Karpas-422 (cell line): ENCODE measurements at regions not wholly inside any gene's neighbourhood (a gene's known extent, or its start where the extent isn't known, plus 50 kb on each side); places are given as distances from the start of the nearest gene placed in this dataset.

ENCODE experiments used
- DNase-seq: peaks from one replicate; pipeline ENCODE4 v3.0.0-alpha.2; 2015
- H2AFZ ChIP-seq: fragments of 200-600 bp; sonication (generic); 2 replicates; pipeline ENCODE4 v1.6.1; 2014; ENCODE audit warnings: antibody characterized with exemption, low read length, mixed read lengths
- H3K27ac ChIP-seq: fragments of 200-600 bp; sonication (generic); 2 replicates; pipeline ENCODE4 v1.5.1; 2014; ENCODE audit warnings: mild to moderate bottlenecking, low read length, moderate library complexity
- H3K27me3 ChIP-seq: fragments of 200-600 bp; sonication (generic); 2 replicates; pipeline ENCODE4 v1.6.1; 2014; ENCODE audit warnings: low read length, mixed read lengths
- H3K36me3 ChIP-seq: fragments of 200-600 bp; sonication (generic); 2 replicates; pipeline ENCODE4 v1.6.1; 2014; ENCODE audit warnings: low read length, mixed read lengths; ENCODE audit not compliant: insufficient read depth
- H3K4me1 ChIP-seq: fragments of 200-600 bp; sonication (generic); 2 replicates; pipeline ENCODE4 v1.6.1; 2014; ENCODE audit warnings: mild to moderate bottlenecking, low read length, mixed read lengths
- H3K4me2 ChIP-seq: fragments of 200-600 bp; sonication (generic); 2 replicates; pipeline ENCODE4 v1.6.1; 2014; ENCODE audit warnings: low read length, low read depth, mild to moderate bottlenecking; ENCODE audit not compliant: poor library complexity, severe bottlenecking
- H3K4me3 ChIP-seq: fragments of 200-600 bp; sonication (generic); 2 replicates; pipeline ENCODE4 v1.5.1; 2014; ENCODE audit warnings: mild to moderate bottlenecking, antibody characterized with exemption, low read length, mixed read lengths
- H3K79me2 ChIP-seq: fragments of 200-600 bp; sonication (generic); 2 replicates; pipeline ENCODE4 v1.6.1; 2014; ENCODE audit warnings: mild to moderate bottlenecking, low read length, mixed read lengths
- H3K9ac ChIP-seq: fragments of 200-600 bp; sonication (generic); 2 replicates; pipeline ENCODE4 v1.6.0; 2014; ENCODE audit warnings: low read length
- H3K9me2 ChIP-seq: fragments of 200-600 bp; sonication (generic), shearing (Covaris generic); replicated peaks from 2 replicates; pipeline ENCODE4 v1.6.0; 2014; ENCODE audit warnings: mild to moderate bottlenecking, low read length, moderate library complexity; ENCODE audit not compliant: insufficient read depth
- H3K9me3 ChIP-seq: fragments of 300-700, 200-600 bp; sonication (generic); 2 replicates; pipeline ENCODE4 v1.6.1; 2014; ENCODE audit warnings: low read length, mixed read lengths
- H4K20me1 ChIP-seq: fragments of 200-600 bp; sonication (generic); 2 replicates; pipeline ENCODE4 v1.6.1; 2014; ENCODE audit warnings: mild to moderate bottlenecking, antibody characterized with exemption, low read length, low read depth; ENCODE audit not compliant: insufficient read depth

DNA sequence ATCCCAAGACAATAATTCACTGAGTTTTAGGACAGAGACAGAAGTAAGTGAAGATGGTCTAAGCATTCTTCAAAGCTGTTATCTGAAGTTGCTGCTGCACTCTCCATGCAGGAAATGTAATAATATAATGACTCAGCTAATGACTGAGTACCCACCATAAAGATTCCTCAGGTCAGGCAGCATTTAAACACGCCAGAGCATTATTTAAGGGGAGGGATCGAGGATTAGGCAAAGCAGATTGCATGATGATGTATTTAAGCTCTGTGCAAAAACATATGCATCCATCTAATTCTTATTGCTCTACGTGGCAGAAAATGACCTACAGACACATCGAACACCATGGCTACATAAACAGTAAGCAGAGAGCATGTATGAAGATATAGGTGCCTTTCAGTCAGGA is 216.4 kb downstream of the UNC5CL start:
- H3K4me1 ChIP-seq, result no peaks in the 10 kb centered on the region
- no peak overlapping the region for H3K9ac ChIP-seq
- no peak overlapping the region for H3K27ac ChIP-seq
- no peaks in the 10 kb centered on the region for H4K20me1 ChIP-seq
- no peak for DNase-seq
- no peaks in the 10 kb centered on the region for H3K79me2 ChIP-seq
- H3K36me3 ChIP-seq, result no peaks in the 10 kb centered on the region
- H2AFZ ChIP-seq, result no peak overlapping the region
- no peaks in the 10 kb centered on the region for H3K9me3 ChIP-seq
- H3K27me3 ChIP-seq, result no peaks in the 10 kb centered on the region
- no peaks in the 10 kb centered on the region for H3K9me2 ChIP-seq
- no peak overlapping the region for H3K4me2 ChIP-seq
- no peak overlapping the region for H3K4me3 ChIP-seq

DNA sequence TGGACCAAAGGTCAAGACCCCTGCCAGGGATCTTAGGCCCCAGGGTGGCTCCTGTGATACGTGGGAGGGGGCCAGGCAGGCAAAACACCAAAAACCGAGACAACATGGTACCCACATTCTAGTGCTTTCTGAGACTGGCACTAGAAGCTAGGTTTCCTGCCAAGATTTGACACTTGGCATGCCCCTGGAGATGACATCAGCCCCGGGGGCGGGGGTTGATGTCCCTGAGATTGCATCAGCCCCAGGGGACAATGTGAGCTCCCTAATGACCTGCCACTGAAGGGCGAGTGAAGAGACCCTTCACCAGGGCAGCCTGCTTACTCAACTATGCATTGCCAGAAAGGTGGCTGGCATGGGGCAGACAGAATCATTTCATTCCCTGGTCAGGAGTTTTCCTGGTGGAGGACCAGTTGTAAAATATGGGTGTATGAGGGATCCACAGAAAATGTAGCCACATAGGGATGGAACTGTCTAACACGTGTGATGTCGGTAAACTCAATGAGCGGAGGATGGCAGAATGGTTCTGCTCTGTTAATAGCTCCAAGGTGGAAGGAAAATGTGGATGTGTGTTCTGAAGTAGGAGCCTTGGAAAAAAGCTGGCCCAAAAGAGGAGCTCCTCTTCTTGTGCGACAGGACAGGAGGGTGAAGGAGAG is 219.7 kb downstream of the UNC5CL start:
- Histone ChIP-seq H3K27ac (no peak overlapping the region), H2AFZ (no peak overlapping the region), H3K9me3 (no peaks in the 10 kb centered on the region), H3K4me2 (no peak overlapping the region), H3K4me1 (no peaks in the 10 kb centered on the region), H3K79me2 (no peaks in the 10 kb centered on the region), H3K9me2 (no peaks in the 10 kb centered on the region), H3K36me3 (no peaks in the 10 kb centered on the region), H4K20me1 (no peaks in the 10 kb centered on the region), H3K9ac (no peak overlapping the region), H3K27me3 (no peaks in the 10 kb centered on the region), H3K4me3 (no peak overlapping the region)
- DNase-seq, result no peak

- Histone ChIP-seq H3K36me3 (no peaks in the 10 kb centered on the region), H3K27ac (no peak overlapping the region), H2AFZ (no peak overlapping the region), H3K79me2 (no peaks in the 10 kb centered on the region), H3K9me3 (no peaks in the 10 kb centered on the region), H3K27me3 (no peaks in the 10 kb centered on the region), H3K4me1 (no peaks in the 10 kb centered on the region), H3K4me3 (no peak overlapping the region), H4K20me1 (no peaks in the 10 kb centered on the region), H3K9me2 (no peaks in the 10 kb centered on the region), H3K4me2 (no peak overlapping the region), H3K9ac (no peak overlapping the region)
- no peak for DNase-seq
Measured at GRCh38 chr6:40817369-40817768, 221.7 kb downstream of the UNC5CL start.

- H3K4me1 ChIP-seq, result no peaks in the 10 kb centered on the region
- H4K20me1 ChIP-seq, result no peaks in the 10 kb centered on the region
- DNase-seq, result no peak
- no peak overlapping the region for H3K27ac ChIP-seq
- H3K27me3 ChIP-seq, result no peaks in the 10 kb centered on the region
- no peak overlapping the region for H3K4me2 ChIP-seq
- no peaks in the 10 kb centered on the region for H3K9me3 ChIP-seq
- H3K9me2 ChIP-seq, result no peaks in the 10 kb centered on the region
- H3K79me2 ChIP-seq, result no peaks in the 10 kb centered on the region
- no peaks in the 10 kb centered on the region for H3K36me3 ChIP-seq
- no peak overlapping the region for H3K4me3 ChIP-seq
- H3K9ac ChIP-seq, result no peak overlapping the region
- no peak overlapping the region for H2AFZ ChIP-seq
Measured at GRCh38 chr6:40816601-40817000, 222.4 kb downstream of the UNC5CL start.

- Histone ChIP-seq H3K9me3 (no peaks in the 10 kb centered on the region), H2AFZ (no peak overlapping the region), H3K27ac (no peak overlapping the region), H3K27me3 (no peaks in the 10 kb centered on the region), H3K9me2 (no peaks in the 10 kb centered on the region), H4K20me1 (no peaks in the 10 kb centered on the region), H3K36me3 (no peaks in the 10 kb centered on the region), H3K79me2 (no peaks in the 10 kb centered on the region), H3K4me3 (no peak overlapping the region), H3K4me1 (no peaks in the 10 kb centered on the region), H3K4me2 (no peak overlapping the region), H3K9ac (no peak overlapping the region)
- no peak for DNase-seq
Measured at GRCh38 chr6:40815731-40816130, 223.3 kb downstream of the UNC5CL start.

GRCh38 chr6:40810171-40810570 is 223.0 kb upstream of the LRFN2 start:
- no peak overlapping the region for H3K4me3 ChIP-seq
- no peaks in the 10 kb centered on the region for H3K27me3 ChIP-seq
- no peak overlapping the region for H3K9ac ChIP-seq
- H3K9me2 ChIP-seq, result no peaks in the 10 kb centered on the region
- DNase-seq, result no peak
- H3K27ac ChIP-seq, result no peak overlapping the region
- H4K20me1 ChIP-seq, result no peaks in the 10 kb centered on the region
- no peaks in the 10 kb centered on the region for H3K9me3 ChIP-seq
- no peak overlapping the region for H3K4me2 ChIP-seq
- no peaks in the 10 kb centered on the region for H3K4me1 ChIP-seq
- H3K36me3 ChIP-seq, result no peaks in the 10 kb centered on the region
- H3K79me2 ChIP-seq, result no peaks in the 10 kb centered on the region
- no peak overlapping the region for H2AFZ ChIP-seq

- Histone ChIP-seq H3K4me3 (no peak overlapping the region), H3K27me3 (no peaks in the 10 kb centered on the region), H3K9ac (no peak overlapping the region), H3K4me1 (peaks cover under 1% of the 10 kb centered on the region), H3K9me3 (no peaks in the 10 kb centered on the region), H3K27ac (no peak overlapping the region), H3K4me2 (no peak overlapping the region), H3K36me3 (no peaks in the 10 kb centered on the region), H2AFZ (no peak overlapping the region), H3K79me2 (no peaks in the 10 kb centered on the region), H4K20me1 (no peaks in the 10 kb centered on the region), H3K9me2 (no peaks in the 10 kb centered on the region)
- no peak for DNase-seq
Measured at GRCh38 chr6:40809627-40810026, 222.5 kb upstream of the LRFN2 start.

DNA sequence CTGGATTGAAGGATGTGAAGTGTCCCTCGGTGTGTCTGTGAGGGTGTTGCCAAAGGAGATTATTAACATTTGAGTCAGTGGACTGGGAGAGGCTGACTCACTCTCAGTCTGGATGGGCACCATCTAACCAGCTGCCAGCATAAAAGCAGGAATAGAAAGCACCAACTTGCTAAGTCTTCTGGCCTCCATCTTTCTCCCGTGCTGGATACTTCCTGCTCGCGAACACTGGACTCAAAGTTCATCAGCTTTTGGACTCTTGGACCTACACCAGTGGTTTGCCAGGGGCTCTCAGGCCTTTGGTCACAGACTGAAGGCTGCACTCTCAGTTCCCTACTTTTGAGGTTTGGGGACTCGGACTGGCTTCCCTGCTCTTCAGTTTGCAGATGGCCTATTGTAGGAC is 220.3 kb upstream of the LRFN2 start:
- no peaks in the 10 kb centered on the region for H3K9me3 ChIP-seq
- no peak for DNase-seq
- no peak overlapping the region for H2AFZ ChIP-seq

More for the DNA sequence above, 220.3 kb upstream of the LRFN2 start:
- Histone ChIP-seq H3K4me1 (peaks cover 14% of the 10 kb centered on the region), H4K20me1 (no peaks in the 10 kb centered on the region), H3K9me2 (no peaks in the 10 kb centered on the region), H3K79me2 (no peaks in the 10 kb centered on the region), H3K27ac (no peak overlapping the region), H3K9ac (no peak overlapping the region), H3K4me3 (no peak overlapping the region), H3K36me3 (no peaks in the 10 kb centered on the region), H3K27me3 (no peaks in the 10 kb centered on the region), H3K4me2 (no peak overlapping the region)
